ENCODE measurements at regions not wholly inside any gene's neighbourhood (a gene's known extent, or its start where the extent isn't known, plus 50 kb on each side); places are given as distances from the start of the nearest gene placed in this dataset.
"Not testable (repeated sequence)": the region's sequence is repeated elsewhere in the genome, so short reads cannot be mapped to it uniquely, and the experiment has no call there.

DNA sequence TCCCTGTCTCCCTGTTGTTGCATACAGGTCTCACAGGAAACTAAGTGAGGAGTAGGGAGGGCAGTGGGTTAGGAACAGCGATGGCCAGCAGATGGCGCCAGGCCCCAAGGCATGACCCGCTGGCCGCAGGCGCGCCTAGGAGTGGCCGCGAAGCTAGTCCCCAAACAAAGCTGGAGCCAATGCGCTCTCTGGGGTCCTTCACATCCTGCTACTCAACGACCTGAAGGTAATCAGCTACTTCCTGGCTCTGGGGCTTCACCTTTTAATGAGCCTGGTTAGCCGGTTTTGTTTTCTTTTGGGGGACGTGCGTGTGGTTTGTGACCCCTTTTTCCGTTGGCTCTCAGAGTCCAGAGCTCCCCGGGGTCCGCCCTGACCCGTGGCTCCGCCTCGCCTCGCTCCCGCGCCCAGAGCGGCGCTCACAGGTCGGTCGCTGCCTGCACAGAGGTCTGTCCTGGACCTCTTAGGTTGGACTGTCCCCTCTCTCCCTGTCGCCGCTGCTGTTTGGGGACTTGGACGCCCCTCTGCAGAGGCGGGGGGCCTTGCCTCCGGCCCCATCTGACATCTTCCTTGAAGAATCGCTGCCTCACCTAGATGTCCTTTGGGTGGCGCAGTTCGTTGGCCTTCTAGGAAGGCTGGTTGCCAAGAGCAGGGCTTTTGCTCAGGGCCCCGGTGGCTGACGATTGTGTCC lies 62.2 kb upstream of the GTF3A start:
- DNase-seq (ENCODE audit: insufficient read length, low spot score, missing footprints): peak; percentile 96
- TF ChIP-seq, protein P1, sequence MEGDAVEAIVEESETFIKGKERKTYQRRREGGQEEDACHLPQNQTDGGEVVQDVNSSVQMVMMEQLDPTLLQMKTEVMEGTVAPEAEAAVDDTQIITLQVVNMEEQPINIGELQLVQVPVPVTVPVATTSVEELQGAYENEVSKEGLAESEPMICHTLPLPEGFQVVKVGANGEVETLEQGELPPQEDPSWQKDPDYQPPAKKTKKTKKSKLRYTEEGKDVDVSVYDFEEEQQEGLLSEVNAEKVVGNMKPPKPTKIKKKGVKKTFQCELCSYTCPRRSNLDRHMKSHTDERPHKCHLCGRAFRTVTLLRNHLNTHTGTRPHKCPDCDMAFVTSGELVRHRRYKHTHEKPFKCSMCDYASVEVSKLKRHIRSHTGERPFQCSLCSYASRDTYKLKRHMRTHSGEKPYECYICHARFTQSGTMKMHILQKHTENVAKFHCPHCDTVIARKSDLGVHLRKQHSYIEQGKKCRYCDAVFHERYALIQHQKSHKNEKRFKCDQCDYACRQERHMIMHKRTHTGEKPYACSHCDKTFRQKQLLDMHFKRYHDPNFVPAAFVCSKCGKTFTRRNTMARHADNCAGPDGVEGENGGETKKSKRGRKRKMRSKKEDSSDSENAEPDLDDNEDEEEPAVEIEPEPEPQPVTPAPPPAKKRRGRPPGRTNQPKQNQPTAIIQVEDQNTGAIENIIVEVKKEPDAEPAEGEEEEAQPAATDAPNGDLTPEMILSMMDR (IDR thresholded peaks at IDR 0.05; ENCODE audit: extremely low read depth, low read depth, low read length): peak; percentile 94
- no peaks in the 10 kb centered on the region for H4K20me1 ChIP-seq (ENCODE audit: insufficient read depth, low read length)
- H3K4me2 ChIP-seq (ENCODE audit: insufficient read depth, low read length): peak overlapping the region; percentile 91
- peaks cover 21% of the 10 kb centered on the region for H3K27me3 ChIP-seq (ENCODE audit: insufficient read depth, low read length)
- no peaks in the 10 kb centered on the region for H3K79me2 ChIP-seq (ENCODE audit: insufficient read depth, low read length)
- H2AFZ ChIP-seq (ENCODE audit: low read length): peak overlapping the region; percentile 87
- H3K4me3 ChIP-seq (ENCODE audit: insufficient read depth, low read length): peak overlapping the region; percentile 69
- H3K36me3 ChIP-seq (ENCODE audit: insufficient read depth, low read length): no peaks in the 10 kb centered on the region
- peaks cover 4% of the 10 kb centered on the region for H3K4me1 ChIP-seq (ENCODE audit: insufficient read depth, low read length)
- H3K9me3 ChIP-seq (ENCODE audit: low read depth, low read length): no peaks in the 10 kb centered on the region
- H3K27ac ChIP-seq (ENCODE audit: low read depth, low read length): no peak overlapping the region

DNA sequence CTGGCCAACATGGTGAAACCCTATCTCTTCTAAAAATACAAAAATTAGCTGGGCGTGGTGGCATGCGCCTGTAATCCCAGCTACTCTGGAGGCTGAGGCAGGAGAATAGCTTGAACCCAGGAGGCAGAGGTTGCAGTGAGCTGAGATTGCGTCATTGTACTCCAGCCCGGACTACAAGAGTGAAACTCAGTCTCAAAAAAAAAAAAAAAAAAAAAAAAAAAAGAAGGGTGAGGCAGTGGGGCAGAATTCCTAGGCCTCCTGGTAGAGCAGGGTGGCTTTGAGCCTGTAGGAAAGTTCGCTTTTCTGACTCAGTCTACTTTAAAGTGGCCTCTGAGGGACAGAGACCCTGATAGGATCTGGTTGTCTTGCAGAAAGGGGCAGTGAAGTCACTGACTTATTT lies 60.8 kb upstream of the GTF3A start:
- not testable (repeated sequence) for H3K4me3 ChIP-seq (ENCODE audit: insufficient read depth, low read length); DNase-seq (ENCODE audit: insufficient read length, low spot score, missing footprints); H3K27ac ChIP-seq (ENCODE audit: low read depth, low read length); H2AFZ ChIP-seq (ENCODE audit: low read length); H3K9me3 ChIP-seq (ENCODE audit: low read depth, low read length); H4K20me1 ChIP-seq (ENCODE audit: insufficient read depth, low read length); H3K4me1 ChIP-seq (ENCODE audit: insufficient read depth, low read length); H3K79me2 ChIP-seq (ENCODE audit: insufficient read depth, low read length); H3K36me3 ChIP-seq (ENCODE audit: insufficient read depth, low read length); H3K4me2 ChIP-seq (ENCODE audit: insufficient read depth, low read length)
- H3K27me3 ChIP-seq (ENCODE audit: insufficient read depth, low read length): peaks cover 23% of the 10 kb centered on the region

DNA sequence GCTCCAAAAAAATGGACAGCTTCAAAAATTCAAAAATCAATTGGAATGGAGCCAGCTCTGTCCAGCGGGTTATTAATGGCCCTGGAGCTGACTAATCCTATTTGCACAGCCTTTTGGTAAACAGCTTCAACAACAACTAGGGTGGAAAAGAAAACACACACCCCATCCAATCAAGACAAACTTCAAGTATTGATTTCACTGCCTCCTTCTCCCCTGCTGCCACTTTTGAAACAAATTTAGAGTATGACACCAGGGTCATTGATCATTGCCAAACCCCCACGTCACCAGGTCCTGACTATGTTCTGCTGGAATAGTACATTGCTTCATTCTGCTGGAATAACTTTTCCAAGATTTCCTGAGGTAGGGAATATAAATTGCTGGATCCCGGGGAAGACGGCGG lies 56.8 kb upstream of the GTF3A start:
- H3K4me2 ChIP-seq (ENCODE audit: insufficient read depth, low read length): no peak overlapping the region
- H2AFZ ChIP-seq (ENCODE audit: low read length): no peak overlapping the region
- H3K27ac ChIP-seq (ENCODE audit: low read depth, low read length): no peak overlapping the region
- no peaks in the 10 kb centered on the region for H3K9me3 ChIP-seq (ENCODE audit: low read depth, low read length)
- TF ChIP-seq, protein P1 (IDR thresholded peaks at IDR 0.05; ENCODE audit: extremely low read depth, low read depth, low read length): no peak
- H3K79me2 ChIP-seq (ENCODE audit: insufficient read depth, low read length): no peaks in the 10 kb centered on the region
- peaks cover 26% of the 10 kb centered on the region for H3K27me3 ChIP-seq (ENCODE audit: insufficient read depth, low read length)
- no peaks in the 10 kb centered on the region for H4K20me1 ChIP-seq (ENCODE audit: insufficient read depth, low read length)
- H3K4me1 ChIP-seq (ENCODE audit: insufficient read depth, low read length): no peaks in the 10 kb centered on the region
- no peak for DNase-seq (ENCODE audit: insufficient read length, low spot score, missing footprints)
- H3K4me3 ChIP-seq (ENCODE audit: insufficient read depth, low read length): no peak overlapping the region
- H3K36me3 ChIP-seq (ENCODE audit: insufficient read depth, low read length): no peaks in the 10 kb centered on the region

DNA sequence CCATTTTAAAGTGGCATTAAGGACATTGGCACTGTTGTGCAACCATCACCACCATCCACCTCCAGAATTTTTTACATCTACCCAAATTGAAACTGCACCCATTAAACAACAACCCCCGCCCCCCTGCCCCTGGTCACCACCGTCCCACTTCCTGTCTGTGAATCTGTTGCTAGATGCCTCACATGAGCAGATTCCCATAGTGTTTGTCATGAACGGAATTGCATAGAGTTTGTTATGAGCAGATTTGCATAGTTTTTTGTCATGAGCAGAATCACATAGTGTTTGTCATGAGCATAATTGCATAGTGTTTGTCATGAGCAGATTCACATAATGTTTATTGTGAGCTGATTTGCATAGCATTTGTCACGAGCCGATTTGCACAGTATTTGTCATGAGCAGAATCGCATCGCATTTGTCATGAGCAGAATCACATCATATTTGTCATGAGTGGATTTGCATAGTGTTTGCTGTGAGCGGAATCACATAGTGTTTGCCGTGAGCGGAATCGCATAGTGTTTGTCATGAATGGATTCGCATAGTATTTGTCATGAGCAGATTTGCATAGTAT lies 54.0 kb upstream of the GTF3A start:
- no peak for DNase-seq (ENCODE audit: insufficient read length, low spot score, missing footprints)
- H3K4me3 ChIP-seq (ENCODE audit: insufficient read depth, low read length): no peak overlapping the region
- H3K27me3 ChIP-seq (ENCODE audit: insufficient read depth, low read length): peaks cover 29% of the 10 kb centered on the region
- H3K4me1 ChIP-seq (ENCODE audit: insufficient read depth, low read length): no peaks in the 10 kb centered on the region
- H3K27ac ChIP-seq (ENCODE audit: low read depth, low read length): no peak overlapping the region
- no peak overlapping the region for H3K4me2 ChIP-seq (ENCODE audit: insufficient read depth, low read length)
- H2AFZ ChIP-seq (ENCODE audit: low read length): no peak overlapping the region
- no peaks in the 10 kb centered on the region for H3K9me3 ChIP-seq (ENCODE audit: low read depth, low read length)
- TF ChIP-seq, protein P1 (IDR thresholded peaks at IDR 0.05; ENCODE audit: extremely low read depth, low read depth, low read length): no peak
- H3K36me3 ChIP-seq (ENCODE audit: insufficient read depth, low read length): no peaks in the 10 kb centered on the region
- no peaks in the 10 kb centered on the region for H3K79me2 ChIP-seq (ENCODE audit: insufficient read depth, low read length)
- H4K20me1 ChIP-seq (ENCODE audit: insufficient read depth, low read length): no peaks in the 10 kb centered on the region
